VCaP (cell line): ENCODE measurements at regions not wholly inside any gene's neighbourhood (a gene's known extent, or its start where the extent isn't known, plus 50 kb on each side); places are given as distances from the start of the nearest gene placed in this dataset.
"Not testable (repeated sequence)": the region's sequence is repeated elsewhere in the genome, so short reads cannot be mapped to it uniquely, and the experiment has no call there.

Source experiments
- H3K27ac ChIP-seq: fragments of 450-650 bp; 2 replicates; pipeline ENCODE4 v1.5.1; 2017
- CTCF ChIP-seq: fragments of 450-650 bp; conservative IDR thresholded peaks from 2 replicates; pipeline ENCODE4 v1.5.1; 2017; ENCODE audit warnings: mild to moderate bottlenecking, moderate library complexity

- no peak for TF ChIP-seq CTCF
- no peak overlapping the region for H3K27ac ChIP-seq
Measured at GRCh38 chr14:30277268-30277667, 281.7 kb upstream of the G2E3 start.

GRCh38 chr14:30278856-30279255, 280.1 kb upstream of the G2E3 start:
- H3K27ac ChIP-seq, result not testable (repeated sequence)

- no peak overlapping the region for H3K27ac ChIP-seq
- TF ChIP-seq CTCF, result peak; percentile 83
Measured at GRCh38 chr14:30283822-30284446, 275.0 kb upstream of the G2E3 start.

GRCh38 chr14:30284808-30285207, 274.1 kb upstream of the G2E3 start:
- no peak overlapping the region for H3K27ac ChIP-seq

GRCh38 chr14:30287579-30288445, 271.1 kb upstream of the G2E3 start:
- TF ChIP-seq CTCF, result no peak
- no peak overlapping the region for H3K27ac ChIP-seq

More at GRCh38 chr14:30284808-30285207, 274.1 kb upstream of the G2E3 start:
- no peak for TF ChIP-seq CTCF

- TF ChIP-seq CTCF, result no peak
- no peak overlapping the region for H3K27ac ChIP-seq
Measured at GRCh38 chr14:30290001-30290400, 269.0 kb upstream of the G2E3 start.

- no peak for TF ChIP-seq CTCF
Measured at GRCh38 chr14:30291216-30291615, 267.7 kb upstream of the G2E3 start.

GRCh38 chr14:30292541-30292940, 266.4 kb upstream of the G2E3 start:
- no peak overlapping the region for H3K27ac ChIP-seq
- TF ChIP-seq CTCF, result no peak

More at GRCh38 chr14:30291216-30291615, 267.7 kb upstream of the G2E3 start:
- H3K27ac ChIP-seq, result no peak overlapping the region
